GM18909 (cell line): ENCODE measurements at regions not wholly inside any gene's neighbourhood (a gene's known extent, or its start where the extent isn't known, plus 50 kb on each side); places are given as distances from the start of the nearest gene placed in this dataset.
"Not testable (repeated sequence)": the region's sequence is repeated elsewhere in the genome, so short reads cannot be mapped to it uniquely, and the experiment has no call there.

Experiments used
- ATAC-seq: cut with Tn5 transposase; IDR thresholded peaks from one replicate; pipeline ENCODE4 v1.9.1; 2021; ENCODE audit warnings: mild to moderate bottlenecking; ENCODE audit not compliant: unreplicated experiment, poor library complexity

GRCh38 chr14:87045246-87045645 lies 947.7 kb downstream of the GALC start:
- no peak for ATAC-seq

- ATAC-seq: no peak
Observed at GRCh38 chr14:87044807-87045206, 948.2 kb downstream of the GALC start.

- ATAC-seq: no peak
Observed at GRCh38 chr14:87043667-87044200, 949.2 kb downstream of the GALC start.

GRCh38 chr14:87042354-87042753 lies 950.6 kb downstream of the GALC start:
- no peak for ATAC-seq

- ATAC-seq: no peak
Observed at GRCh38 chr14:87041290-87042020, 951.5 kb downstream of the GALC start.

GRCh38 chr14:87034680-87035079 lies 958.3 kb downstream of the GALC start:
- no peak for ATAC-seq

- no peak for ATAC-seq
Observed at GRCh38 chr14:87030197-87030596, 962.8 kb downstream of the GALC start.

- ATAC-seq: not testable (repeated sequence)
Observed at GRCh38 chr14:87020106-87020505, 972.9 kb downstream of the GALC start.

GRCh38 chr14:87018294-87018693 lies 974.7 kb downstream of the GALC start:
- no peak for ATAC-seq

GRCh38 chr14:87017335-87017734 lies 975.6 kb downstream of the GALC start:
- ATAC-seq: no peak

- ATAC-seq: no peak
Observed at GRCh38 chr14:87014856-87015255, 978.1 kb downstream of the GALC start.

- no peak for ATAC-seq
Observed at GRCh38 chr14:87013583-87013982, 979.4 kb downstream of the GALC start.

- no peak for ATAC-seq
Observed at GRCh38 chr14:87008965-87009364, 984.0 kb downstream of the GALC start.

- no peak for ATAC-seq
Observed at GRCh38 chr14:87005280-87005679, 987.7 kb downstream of the GALC start.

- ATAC-seq: no peak
Observed at GRCh38 chr14:87002776-87003175, 990.2 kb downstream of the GALC start.

GRCh38 chr14:87001333-87001732 lies 991.6 kb downstream of the GALC start:
- no peak for ATAC-seq

GRCh38 chr14:87000081-87000480 lies 992.9 kb downstream of the GALC start:
- ATAC-seq: no peak

GRCh38 chr14:86999036-86999435 lies 993.9 kb downstream of the GALC start:
- no peak for ATAC-seq

GRCh38 chr14:86997271-86997670 lies 995.7 kb downstream of the GALC start:
- no peak for ATAC-seq

GRCh38 chr14:86990396-86990795 lies 1002.6 kb downstream of the GALC start:
- no peak for ATAC-seq

- ATAC-seq: no peak
Observed at GRCh38 chr14:86989285-86989684, 1003.7 kb downstream of the GALC start.

GRCh38 chr14:86987966-86988365 lies 1005.0 kb downstream of the GALC start:
- ATAC-seq: no peak
